ENCODE measurements at regions not wholly inside any gene's neighbourhood (a gene's known extent, or its start where the extent isn't known, plus 50 kb on each side); places are given as distances from the start of the nearest gene placed in this dataset.

DNA sequence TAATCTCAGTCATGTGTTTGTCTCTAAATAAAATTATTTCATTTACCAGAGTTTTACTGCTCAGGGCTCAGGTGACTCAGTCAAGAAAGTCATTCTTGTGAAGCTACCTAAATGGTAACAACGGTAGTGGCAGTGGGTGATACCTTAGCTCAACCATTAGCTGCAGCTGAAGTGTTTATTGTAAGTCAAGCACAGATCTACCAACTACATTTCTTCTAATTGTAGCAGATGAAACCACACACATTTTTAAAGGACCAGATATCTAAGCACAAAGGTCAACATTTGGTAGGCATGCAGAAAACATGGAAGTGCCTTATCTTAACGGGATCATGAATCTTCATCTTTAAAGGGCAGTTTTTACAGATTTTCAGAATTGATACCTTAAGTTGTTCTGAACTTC, 79.1 kb downstream of the FAT4 start:
- TF ChIP-seq EZH2 (IDR thresholded peaks at IDR 0.05; ENCODE audit: borderline replicate concordance, low read depth, low read length, severe bottlenecking), result no peak
- TF ChIP-seq, protein P1, sequence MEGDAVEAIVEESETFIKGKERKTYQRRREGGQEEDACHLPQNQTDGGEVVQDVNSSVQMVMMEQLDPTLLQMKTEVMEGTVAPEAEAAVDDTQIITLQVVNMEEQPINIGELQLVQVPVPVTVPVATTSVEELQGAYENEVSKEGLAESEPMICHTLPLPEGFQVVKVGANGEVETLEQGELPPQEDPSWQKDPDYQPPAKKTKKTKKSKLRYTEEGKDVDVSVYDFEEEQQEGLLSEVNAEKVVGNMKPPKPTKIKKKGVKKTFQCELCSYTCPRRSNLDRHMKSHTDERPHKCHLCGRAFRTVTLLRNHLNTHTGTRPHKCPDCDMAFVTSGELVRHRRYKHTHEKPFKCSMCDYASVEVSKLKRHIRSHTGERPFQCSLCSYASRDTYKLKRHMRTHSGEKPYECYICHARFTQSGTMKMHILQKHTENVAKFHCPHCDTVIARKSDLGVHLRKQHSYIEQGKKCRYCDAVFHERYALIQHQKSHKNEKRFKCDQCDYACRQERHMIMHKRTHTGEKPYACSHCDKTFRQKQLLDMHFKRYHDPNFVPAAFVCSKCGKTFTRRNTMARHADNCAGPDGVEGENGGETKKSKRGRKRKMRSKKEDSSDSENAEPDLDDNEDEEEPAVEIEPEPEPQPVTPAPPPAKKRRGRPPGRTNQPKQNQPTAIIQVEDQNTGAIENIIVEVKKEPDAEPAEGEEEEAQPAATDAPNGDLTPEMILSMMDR (IDR thresholded peaks at IDR 0.05; ENCODE audit: borderline replicate concordance, extremely low read depth, low read length, poor library complexity, severe bottlenecking), result no peak
- no peak overlapping the region for H2AFZ ChIP-seq (ENCODE audit: low read depth, low read length)
- no peaks in the 10 kb centered on the region for H4K20me1 ChIP-seq (ENCODE audit: insufficient read depth, low read length)
- DNase-seq, result no peak
- H3K9me3 ChIP-seq (ENCODE audit: insufficient read depth, low read length, severe bottlenecking), result no peaks in the 10 kb centered on the region
- no peaks in the 10 kb centered on the region for H3K36me3 ChIP-seq (ENCODE audit: insufficient read depth, low read length)
- no peak overlapping the region for H3K27ac ChIP-seq (ENCODE audit: low read length)
- H3K4me1 ChIP-seq (ENCODE audit: insufficient read depth, low read length), result no peaks in the 10 kb centered on the region
- H3K4me2 ChIP-seq (ENCODE audit: insufficient read depth, low read length), result no peak overlapping the region
- ATAC-seq (ENCODE audit: insufficient read depth, low read depth), result no peak
- H3K9ac ChIP-seq (ENCODE audit: low read depth, low read length), result no peak overlapping the region
- H3K27me3 ChIP-seq (ENCODE audit: insufficient read depth, low read length, poor library complexity), result no peaks in the 10 kb centered on the region
- H3K4me3 ChIP-seq (ENCODE audit: low read depth in 1 of 2, low read length in 2 of 2), result no peak overlapping the region
- no peaks in the 10 kb centered on the region for H3K79me2 ChIP-seq (ENCODE audit: insufficient read depth, low read length)

DNA sequence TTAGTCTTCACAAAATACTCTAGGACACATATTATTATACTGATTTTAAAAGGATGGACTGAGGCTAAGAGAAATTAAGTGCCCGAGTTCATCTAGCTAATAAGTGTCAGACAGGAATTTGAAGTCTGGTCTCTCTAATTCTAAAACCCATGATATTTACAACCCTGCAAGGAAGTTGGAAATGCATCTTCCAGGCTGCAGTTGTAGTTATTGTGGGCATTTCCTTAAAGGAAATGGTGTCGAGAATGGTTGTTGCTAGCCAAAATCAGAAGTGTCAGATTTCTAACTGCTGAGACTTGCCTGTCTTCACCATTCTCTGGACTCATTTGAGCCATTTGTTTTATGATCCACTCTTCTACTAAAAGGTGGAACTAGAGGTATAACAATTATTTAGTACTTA, 82.5 kb downstream of the FAT4 start:
- Histone ChIP-seq H3K9me3 (ENCODE audit: insufficient read depth, low read length, severe bottlenecking) (no peaks in the 10 kb centered on the region), H3K4me2 (ENCODE audit: insufficient read depth, low read length) (no peak overlapping the region), H4K20me1 (ENCODE audit: insufficient read depth, low read length) (no peaks in the 10 kb centered on the region), H3K79me2 (ENCODE audit: insufficient read depth, low read length) (no peaks in the 10 kb centered on the region), H3K27me3 (ENCODE audit: insufficient read depth, low read length, poor library complexity) (no peaks in the 10 kb centered on the region), H3K9ac (ENCODE audit: low read depth, low read length) (no peak overlapping the region), H3K4me1 (ENCODE audit: insufficient read depth, low read length) (no peaks in the 10 kb centered on the region), H3K27ac (ENCODE audit: low read length) (no peak overlapping the region), H3K36me3 (ENCODE audit: insufficient read depth, low read length) (no peaks in the 10 kb centered on the region), H2AFZ (ENCODE audit: low read depth, low read length) (no peak overlapping the region), H3K4me3 (ENCODE audit: low read depth in 1 of 2, low read length in 2 of 2) (no peak overlapping the region)
- DNase-seq (no peak), ATAC-seq (ENCODE audit: insufficient read depth, low read depth) (no peak)
- TF ChIP-seq EZH2 (IDR thresholded peaks at IDR 0.05; ENCODE audit: borderline replicate concordance, low read depth, low read length, severe bottlenecking), result no peak
- TF ChIP-seq, protein P1 (IDR thresholded peaks at IDR 0.05; ENCODE audit: borderline replicate concordance, extremely low read depth, low read length, poor library complexity, severe bottlenecking), result no peak

DNA sequence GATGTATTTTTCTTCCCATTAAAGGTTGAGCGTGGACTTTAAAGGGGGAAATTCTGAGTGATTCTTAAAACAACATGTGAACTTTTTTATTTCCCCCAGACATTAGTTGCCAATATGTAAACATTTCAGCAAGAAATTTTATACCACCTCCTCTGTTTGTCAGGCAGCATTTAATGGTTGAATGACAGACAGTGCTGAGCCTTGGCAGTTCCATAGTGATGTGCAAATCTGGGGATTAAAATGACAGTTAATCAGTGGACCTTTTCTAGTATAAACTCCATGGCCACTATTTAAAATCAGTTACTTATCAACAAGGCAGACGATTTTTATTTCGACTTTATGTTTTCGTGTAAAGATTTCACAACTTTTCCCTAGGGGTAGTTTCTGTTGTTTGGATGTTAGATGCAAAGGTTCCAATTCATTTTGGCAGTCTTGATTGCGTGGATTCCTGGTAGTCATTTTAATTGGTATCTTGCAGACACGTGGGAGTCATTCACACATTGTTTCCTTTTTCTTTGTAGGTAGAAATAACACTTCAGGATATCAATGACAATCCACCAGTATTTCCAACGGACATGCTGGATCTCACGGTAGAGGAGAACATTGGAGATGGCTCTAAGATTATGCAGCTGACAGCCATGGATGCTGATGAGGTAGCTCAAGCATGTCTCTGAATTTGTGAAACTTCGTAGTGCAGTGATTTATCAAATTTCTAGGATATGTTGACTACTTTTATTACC, 83.7 kb downstream of the FAT4 start:
- Histone ChIP-seq H2AFZ (ENCODE audit: low read depth, low read length) (no peak overlapping the region), H3K36me3 (ENCODE audit: insufficient read depth, low read length) (no peaks in the 10 kb centered on the region), H4K20me1 (ENCODE audit: insufficient read depth, low read length) (no peaks in the 10 kb centered on the region), H3K9me3 (ENCODE audit: insufficient read depth, low read length, severe bottlenecking) (no peaks in the 10 kb centered on the region), H3K4me3 (ENCODE audit: low read depth in 1 of 2, low read length in 2 of 2) (no peak overlapping the region), H3K27ac (ENCODE audit: low read length) (no peak overlapping the region), H3K4me2 (ENCODE audit: insufficient read depth, low read length) (no peak overlapping the region), H3K4me1 (ENCODE audit: insufficient read depth, low read length) (no peaks in the 10 kb centered on the region), H3K27me3 (ENCODE audit: insufficient read depth, low read length, poor library complexity) (no peaks in the 10 kb centered on the region), H3K79me2 (ENCODE audit: insufficient read depth, low read length) (no peaks in the 10 kb centered on the region), H3K9ac (ENCODE audit: low read depth, low read length) (no peak overlapping the region)
- ATAC-seq (ENCODE audit: insufficient read depth, low read depth) (no peak), DNase-seq (no peak)
- TF ChIP-seq, protein P1 (IDR thresholded peaks at IDR 0.05; ENCODE audit: borderline replicate concordance, extremely low read depth, low read length, poor library complexity, severe bottlenecking), result no peak
- TF ChIP-seq EZH2 (IDR thresholded peaks at IDR 0.05; ENCODE audit: borderline replicate concordance, low read depth, low read length, severe bottlenecking), result no peak
